22Rv1 (cell line): ENCODE measurements at regions not wholly inside any gene's neighbourhood (a gene's known extent, or its start where the extent isn't known, plus 50 kb on each side); places are given as distances from the start of the nearest gene placed in this dataset.

Experiments
- H3K27ac ChIP-seq: fragments of 450-650 bp; 2 replicates; pipeline ENCODE4 v1.5.1; 2017
- ZFX ChIP-seq: fragments of 450-650 bp; IDR thresholded peaks from 2 replicates; pipeline ENCODE4 v1.6.1; 2017; ENCODE audit warnings: antibody characterized with exemption, borderline replicate concordance
- TF ChIP-seq, protein P1 (sequence below): fragments of 450-650 bp; IDR thresholded peaks from 2 replicates; pipeline ENCODE4 v1.5.1; 2017; ENCODE audit warnings: mild to moderate bottlenecking

DNA sequence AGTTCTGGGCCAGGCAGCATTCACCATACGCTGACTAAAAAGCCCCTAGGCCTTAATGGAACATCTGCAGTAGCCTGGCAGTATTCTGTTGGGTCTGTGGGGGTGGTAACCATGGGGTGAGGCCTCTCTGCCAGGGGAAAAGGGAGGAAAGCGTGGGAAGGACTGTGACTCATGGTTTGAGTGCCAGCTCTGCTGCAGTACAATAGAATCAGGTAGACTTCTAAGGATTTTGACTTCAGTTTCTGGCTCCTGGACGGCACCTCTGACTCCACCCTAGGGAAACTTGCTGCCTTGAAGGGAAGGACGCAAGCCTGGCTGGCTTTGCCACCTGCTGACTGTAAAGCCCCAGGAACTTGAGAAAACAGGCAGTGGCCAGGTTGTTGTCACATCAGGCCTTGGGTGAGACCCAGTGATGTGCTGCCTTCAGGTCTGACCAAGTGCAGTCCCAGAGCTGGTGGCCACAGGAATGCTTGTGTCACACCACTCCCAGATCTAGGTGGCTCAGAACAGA lies 148.6 kb downstream of the SUCNR1 start:
- TF ChIP-seq, protein P1, sequence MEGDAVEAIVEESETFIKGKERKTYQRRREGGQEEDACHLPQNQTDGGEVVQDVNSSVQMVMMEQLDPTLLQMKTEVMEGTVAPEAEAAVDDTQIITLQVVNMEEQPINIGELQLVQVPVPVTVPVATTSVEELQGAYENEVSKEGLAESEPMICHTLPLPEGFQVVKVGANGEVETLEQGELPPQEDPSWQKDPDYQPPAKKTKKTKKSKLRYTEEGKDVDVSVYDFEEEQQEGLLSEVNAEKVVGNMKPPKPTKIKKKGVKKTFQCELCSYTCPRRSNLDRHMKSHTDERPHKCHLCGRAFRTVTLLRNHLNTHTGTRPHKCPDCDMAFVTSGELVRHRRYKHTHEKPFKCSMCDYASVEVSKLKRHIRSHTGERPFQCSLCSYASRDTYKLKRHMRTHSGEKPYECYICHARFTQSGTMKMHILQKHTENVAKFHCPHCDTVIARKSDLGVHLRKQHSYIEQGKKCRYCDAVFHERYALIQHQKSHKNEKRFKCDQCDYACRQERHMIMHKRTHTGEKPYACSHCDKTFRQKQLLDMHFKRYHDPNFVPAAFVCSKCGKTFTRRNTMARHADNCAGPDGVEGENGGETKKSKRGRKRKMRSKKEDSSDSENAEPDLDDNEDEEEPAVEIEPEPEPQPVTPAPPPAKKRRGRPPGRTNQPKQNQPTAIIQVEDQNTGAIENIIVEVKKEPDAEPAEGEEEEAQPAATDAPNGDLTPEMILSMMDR = no peak
- TF ChIP-seq ZFX = no peak
- no peak overlapping the region for H3K27ac ChIP-seq

DNA sequence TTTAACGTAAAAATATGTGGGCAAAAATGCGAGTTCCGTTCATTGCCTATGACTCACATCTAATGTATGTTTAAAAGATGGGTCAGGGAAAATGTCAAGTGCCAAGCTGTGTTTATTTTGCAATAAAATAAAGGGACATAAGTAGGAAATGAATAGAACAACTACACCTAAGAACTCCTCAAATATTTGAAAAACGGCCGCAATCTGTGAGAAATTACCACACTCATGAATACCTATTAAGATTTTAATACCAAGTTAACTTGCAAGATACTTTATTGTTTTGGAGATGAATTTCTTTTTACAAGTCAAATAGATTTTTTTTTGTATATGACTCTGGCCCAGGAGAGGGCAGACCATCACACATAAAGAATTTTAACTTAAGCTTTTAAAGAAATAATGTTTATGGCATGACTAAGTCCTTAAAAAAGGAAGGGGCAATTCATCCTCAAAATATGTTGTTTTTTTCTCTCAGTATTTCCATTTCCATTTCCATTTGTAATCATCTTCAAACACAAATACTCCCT lies 152.7 kb downstream of the SUCNR1 start:
- H3K27ac ChIP-seq = no peak overlapping the region
- TF ChIP-seq, protein P1 = peak; percentile 17
- no peak for TF ChIP-seq ZFX

DNA sequence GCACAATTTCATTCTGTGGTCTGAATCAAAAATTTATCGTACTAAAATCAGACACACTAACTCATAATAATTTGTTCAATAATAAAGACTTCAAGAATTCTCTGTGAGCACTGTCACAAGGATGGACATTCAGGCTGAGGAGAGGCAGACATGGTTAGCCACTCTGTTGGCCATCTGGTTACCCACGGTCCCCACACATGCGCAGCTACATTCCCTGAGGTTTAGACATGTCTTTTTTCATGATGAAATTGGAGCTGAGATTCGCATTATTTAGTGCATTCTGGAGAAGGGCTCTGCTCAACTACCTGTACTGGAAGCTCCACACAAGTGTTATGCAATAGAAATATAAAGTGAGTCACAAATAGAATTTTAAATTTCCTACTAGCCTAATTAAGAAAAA lies 156.9 kb downstream of the SUCNR1 start:
- no peak for TF ChIP-seq ZFX
- TF ChIP-seq, protein P1 = no peak
- H3K27ac ChIP-seq = no peak overlapping the region

DNA sequence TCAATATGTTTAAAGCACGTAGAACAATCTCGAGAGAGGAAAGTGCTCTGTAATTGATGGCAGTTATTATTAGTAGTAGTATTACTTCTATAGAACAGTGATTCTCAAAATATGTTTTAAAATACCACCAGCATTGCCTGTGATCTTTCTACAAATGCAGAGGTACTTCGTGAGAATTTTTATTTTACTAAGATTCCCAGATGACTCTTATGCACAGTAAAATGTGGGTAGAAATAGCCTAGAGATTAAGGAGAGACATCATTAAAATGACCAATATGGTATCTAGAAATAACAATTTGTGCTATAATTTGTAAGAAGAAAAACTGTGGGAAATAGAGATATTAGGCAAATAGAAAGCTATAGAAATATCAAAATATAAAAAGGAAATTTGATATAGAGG lies 157.9 kb downstream of the SUCNR1 start:
- no peak for TF ChIP-seq ZFX
- TF ChIP-seq, protein P1 = no peak
- H3K27ac ChIP-seq = no peak overlapping the region

DNA sequence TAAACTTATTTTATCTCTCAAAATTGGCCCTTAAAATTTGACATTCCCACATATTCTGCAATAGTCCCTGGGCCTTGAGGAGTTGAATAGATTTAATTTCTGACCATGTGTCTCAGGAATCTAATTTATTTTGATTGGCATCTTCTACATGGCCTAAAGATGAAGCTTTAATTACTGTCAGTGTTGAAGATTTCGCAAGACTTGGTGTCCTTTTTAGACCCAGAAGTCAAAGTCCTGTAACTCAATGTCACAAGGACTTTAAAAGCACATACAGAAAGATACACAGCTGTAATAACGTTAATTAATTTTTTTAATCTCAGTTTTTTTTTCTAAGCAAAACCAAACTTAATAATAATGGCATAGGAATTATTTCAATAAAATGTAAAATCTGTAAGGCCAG lies 163.9 kb downstream of the SUCNR1 start:
- no peak overlapping the region for H3K27ac ChIP-seq
- TF ChIP-seq, protein P1 = no peak
- TF ChIP-seq ZFX = no peak

GRCh38 chr3:152037953-152038352 lies 164.5 kb downstream of the SUCNR1 start:
- TF ChIP-seq ZFX = no peak
- TF ChIP-seq, protein P1 = no peak
- no peak overlapping the region for H3K27ac ChIP-seq

- TF ChIP-seq, protein P1 = no peak
- TF ChIP-seq ZFX = no peak
- H3K27ac ChIP-seq = no peak overlapping the region
Observed at GRCh38 chr3:152038490-152038889, 165.0 kb downstream of the SUCNR1 start.
